IMR-90 (cell line): ENCODE measurements at regions not wholly inside any gene's neighbourhood (a gene's known extent, or its start where the extent isn't known, plus 50 kb on each side); places are given as distances from the start of the nearest gene placed in this dataset.

Experiments used
- ATAC-seq: fragments of 200-7000 bp; cut with Tn5 transposase; 2 replicates; pipeline ENCODE4 v1.9.1; 2020; ENCODE audit warnings: low read depth, mild to moderate bottlenecking, moderate library complexity
- BruUV-seq: library from RNA; stranded (reverse); fragments of 400-500 nt; replicated peaks from 2 replicates; lab custom pipeline; 2021; lab: Mats Ljungman, UMichigan
- CTCF ChIA-PET: fragments of 300-600 bp; formaldehyde crosslinking; extraction: SDS; loops from one replicate; lab custom pipeline; 2021; ENCODE audit warnings: antibody characterized with exemption; lab: Yijun Ruan, JAX
- POLR2A ChIA-PET: fragments of 300-600 bp; sonication (Branson Sonifier 250); formaldehyde crosslinking; loops from one replicate; lab custom pipeline; 2022; ENCODE audit warnings: antibody characterized with exemption; ENCODE audit not compliant: unreplicated experiment; lab: Charles Lee
- DNase-seq: peaks from one replicate; pipeline ENCODE4 v3.0.0; 2013
- H2AFZ ChIP-seq: replicated peaks from 2 replicates; pipeline ENCODE3; 2013; ENCODE audit warnings: low read length, mild to moderate bottlenecking; ENCODE audit not compliant: poor library complexity
- H2AK5ac ChIP-seq: 2 replicates; pipeline ENCODE4 v1.6.1; 2013; ENCODE audit warnings: low read depth, low read length, inconsistent platforms
- H2AK9ac ChIP-seq: replicated peaks from 2 replicates; pipeline ENCODE3; 2013; ENCODE audit warnings: mild to moderate bottlenecking, low read depth, low read length, moderate library complexity; ENCODE audit not compliant: poor library complexity
- H2BK120ac ChIP-seq: 2 replicates; pipeline ENCODE4 v1.6.1; 2013; ENCODE audit warnings: low read depth, low read length, inconsistent platforms
- H2BK15ac ChIP-seq: 3 replicates; pipeline ENCODE4 v1.6.1; 2013; ENCODE audit warnings: low read depth, low read length, inconsistent platforms
- H2BK20ac ChIP-seq: 2 replicates; pipeline ENCODE4 v1.6.1; 2013; ENCODE audit warnings: low read depth, mild to moderate bottlenecking, inconsistent platforms, low read length, moderate library complexity
- H2BK5ac ChIP-seq: 2 replicates; pipeline ENCODE4 v1.6.1; 2013; ENCODE audit warnings: mild to moderate bottlenecking, low read depth, low read length, inconsistent platforms; ENCODE audit not compliant: poor library complexity, severe bottlenecking
- H3K14ac ChIP-seq: replicated peaks from 2 replicates; pipeline ENCODE4 v1.6.1; 2013; ENCODE audit warnings: low read depth, low read length, inconsistent platforms
- H3K18ac ChIP-seq: 2 replicates; pipeline ENCODE4 v1.6.1; 2013; ENCODE audit warnings: low read depth, low read length, control low read depth
- H3K23ac ChIP-seq: 2 replicates; pipeline ENCODE4 v1.6.1; 2013; ENCODE audit warnings: low read depth, low read length, inconsistent platforms
- H3K27ac ChIP-seq: 2 replicates; pipeline ENCODE4 v1.5.1; 2013; ENCODE audit warnings: mild to moderate bottlenecking, control low read depth, low read length; ENCODE audit not compliant: insufficient read depth
- H3K27me3 ChIP-seq: 2 replicates; pipeline ENCODE4 v1.6.1; 2013; ENCODE audit warnings: low read length; ENCODE audit not compliant: control insufficient read depth, insufficient read depth
- H3K36me3 ChIP-seq: 2 replicates; pipeline ENCODE4 v1.6.1; 2013; ENCODE audit warnings: low read length, mixed read lengths; ENCODE audit not compliant: control insufficient read depth, insufficient read depth
- H3K4ac ChIP-seq: 2 replicates; pipeline ENCODE4 v1.6.1; 2013; ENCODE audit warnings: low read depth, low read length, inconsistent platforms
- H3K4me1 ChIP-seq: 2 replicates; pipeline ENCODE4 v1.6.1; 2013; ENCODE audit warnings: low read length, mixed read lengths; ENCODE audit not compliant: control insufficient read depth, insufficient read depth
- H3K4me2 ChIP-seq: 2 replicates; pipeline ENCODE4 v1.6.1; 2013; ENCODE audit warnings: low read depth, mild to moderate bottlenecking, control low read depth, low read length, moderate library complexity
- H3K4me3 ChIP-seq: 2 replicates; pipeline ENCODE4 v1.5.1; 2013; ENCODE audit warnings: low read depth, mild to moderate bottlenecking, control low read depth, low read length, moderate library complexity; ENCODE audit not compliant: insufficient read depth
- H3K56ac ChIP-seq: 2 replicates; pipeline ENCODE4 v1.6.1; 2013; ENCODE audit warnings: low read length, inconsistent platforms; ENCODE audit not compliant: insufficient read depth; ENCODE audit errors: extremely low read depth
- H3K79me1 ChIP-seq, 2 experiments: 2 replicates each; pipeline ENCODE4 v1.6.1; 2013; ENCODE audit warnings: low read length in 2 of 2, inconsistent platforms in 1 of 2, low read depth in 1 of 2
- H3K9ac ChIP-seq: 2 replicates; pipeline ENCODE4 v1.6.1; 2013; ENCODE audit warnings: low read depth, low read length, control low read depth
- H3K9me1 ChIP-seq: 2 replicates; pipeline ENCODE4 v1.6.1; 2013; ENCODE audit warnings: low read length, inconsistent platforms; ENCODE audit not compliant: insufficient read depth
- H3K9me3 ChIP-seq: 2 replicates; pipeline ENCODE4 v1.6.1; 2013; ENCODE audit warnings: low read length; ENCODE audit not compliant: control insufficient read depth, insufficient read depth
- H4K20me1 ChIP-seq: 2 replicates; pipeline ENCODE4 v1.6.1; 2013; ENCODE audit warnings: low read length, inconsistent platforms; ENCODE audit not compliant: insufficient read depth
- H4K5ac ChIP-seq: 2 replicates; pipeline ENCODE4 v1.6.1; 2013; ENCODE audit warnings: mild to moderate bottlenecking, low read depth, low read length, control low read depth
- H4K8ac ChIP-seq, 2 experiments: 2 replicates each; pipeline ENCODE4 v1.6.1; 2013; ENCODE audit warnings: low read depth in 2 of 2, low read length in 2 of 2, control low read depth in 1 of 2, inconsistent platforms in 1 of 2
- H4K91ac ChIP-seq: 2 replicates; pipeline ENCODE4 v1.6.1; 2013; ENCODE audit warnings: low read depth, low read length, inconsistent platforms; ENCODE audit not compliant: insufficient read depth
- BHLHE40 ChIP-seq: fragments of 150-350 bp; IDR thresholded peaks from 2 replicates; pipeline ENCODE4 v1.6.1; 2016; ENCODE audit warnings: mild to moderate bottlenecking, low read depth, low read length
- CEBPB ChIP-seq: IDR thresholded peaks from 2 replicates; pipeline ENCODE4 v1.6.1; 2012; ENCODE audit warnings: low read depth, low read length, improper control_type of control experiment
- CHD1 ChIP-seq: IDR thresholded peaks from 2 replicates; pipeline ENCODE4 v1.6.1; 2012; ENCODE audit warnings: low read depth, low read length, improper control_type of control experiment
- CTCF ChIP-seq: conservative IDR thresholded peaks from 2 replicates; pipeline ENCODE4 v1.5.1; 2012; ENCODE audit warnings: mild to moderate bottlenecking, low read depth, low read length, improper control_type of control experiment
- ELK1 ChIP-seq: fragments of 150-350 bp; IDR thresholded peaks from 2 replicates; pipeline ENCODE4 v1.6.1; 2016; ENCODE audit warnings: low read depth, mild to moderate bottlenecking, low read length, moderate library complexity, borderline replicate concordance
- FOS ChIP-seq: fragments of 150-350 bp; IDR thresholded peaks from 2 replicates; pipeline ENCODE4 v1.6.1; 2016; ENCODE audit warnings: low read depth, low read length
- MAFK ChIP-seq: IDR thresholded peaks from 2 replicates; pipeline ENCODE4 v1.6.1; 2012; ENCODE audit warnings: low read depth, low read length, improper control_type of control experiment
- MAZ ChIP-seq: IDR thresholded peaks from 2 replicates; pipeline ENCODE4 v1.6.1; 2012; ENCODE audit warnings: low read depth, mild to moderate bottlenecking, low read length, improper control_type of control experiment, moderate library complexity, borderline replicate concordance
- MXI1 ChIP-seq: IDR thresholded peaks from 2 replicates; pipeline ENCODE4 v1.6.1; 2012; ENCODE audit warnings: low read depth, mild to moderate bottlenecking, low read length, moderate library complexity, borderline replicate concordance
- NFE2L2 ChIP-seq: fragments of 150-350 bp; IDR thresholded peaks from 2 replicates; pipeline ENCODE4 v1.6.1; 2016; ENCODE audit warnings: low read depth, mild to moderate bottlenecking, low read length
- POLR2A ChIP-seq: IDR thresholded peaks from 2 replicates; pipeline ENCODE4 v1.6.1; 2012; ENCODE audit warnings: mild to moderate bottlenecking, low read depth, low read length
- RAD21 ChIP-seq: IDR thresholded peaks from 2 replicates; pipeline ENCODE4 v1.6.1; 2012; ENCODE audit warnings: low read length, improper control_type of control experiment
- RCOR1 ChIP-seq: IDR thresholded peaks from 2 replicates; pipeline ENCODE4 v1.6.1; 2012; ENCODE audit warnings: mild to moderate bottlenecking, low read length, improper control_type of control experiment; ENCODE audit not compliant: insufficient replicate concordance
- RFX5 ChIP-seq: IDR thresholded peaks from 2 replicates; pipeline ENCODE4 v1.8.0; 2012; ENCODE audit warnings: low read depth, mild to moderate bottlenecking, low read length, moderate library complexity
- SMC3 ChIP-seq: fragments of 150-350 bp; IDR thresholded peaks from 2 replicates; pipeline ENCODE4 v1.6.1; 2016; ENCODE audit warnings: low read depth, mild to moderate bottlenecking, antibody characterized with exemption, low read length, moderate library complexity
- USF2 ChIP-seq: fragments of 150-350 bp; IDR thresholded peaks from 2 replicates; pipeline ENCODE4 v1.6.1; 2017; ENCODE audit warnings: mild to moderate bottlenecking, antibody characterized with exemption, low read length, low read depth
- WGBS, 2 experiments: methylation state at CpG; one replicate each; pipeline versions ENCODE4 v1.1.5 to v1.1.7; 2013; ENCODE audit warnings: missing lambda C conversion rate in 2 of 2; ENCODE audit not compliant: insufficient read length in 1 of 2; ENCODE audit errors: extremely low coverage in 2 of 2; 5-methylcytosine and 5-hydroxymethylcytosine counted together
- dilution Hi-C: fragments of 300-500 bp; cut with HindIII; formaldehyde crosslinking; loops from one replicate; pipeline ENCODE4 v1.14.3; 2018; ENCODE audit warnings: low sequenced_read_pairs; ENCODE audit not compliant: unreplicated experiment
- in situ Hi-C: fragments of 300-500 bp; cut with MboI; formaldehyde crosslinking; loops from 3 replicates; pipeline ENCODE4 v1.14.3; 2019; ENCODE audit warnings: low sequenced_read_pairs, inconsistent platforms, mixed read lengths
- intact Hi-C: fragments of 100-400 bp; cut with micrococcal nuclease; formaldehyde crosslinking; loops from 2 replicates; pipeline ENCODE4 v1.10.0; 2022

- Histone ChIP-seq H3K4me2 (no peak overlapping the region), H2AK9ac (no peak overlapping the region), H3K9ac (no peak overlapping the region), H3K27ac (no peak overlapping the region), H4K91ac (no peak overlapping the region), H3K23ac (no peak overlapping the region), H4K8ac (no peak overlapping the region), H3K4ac (no peak overlapping the region), H2BK20ac (no peak overlapping the region), H3K14ac (no peak overlapping the region), H2BK5ac (no peak overlapping the region), H4K20me1 (no peaks in the 10 kb centered on the region), H2BK120ac (no peak overlapping the region), H3K9me3 (no peaks in the 10 kb centered on the region), H3K79me1 (no peaks in the 10 kb centered on the region), H3K36me3 (no peaks in the 10 kb centered on the region), H2AFZ (no peak overlapping the region), H3K18ac (no peak overlapping the region), H3K9me1 (no peaks in the 10 kb centered on the region), H3K4me1 (no peaks in the 10 kb centered on the region), H3K56ac (no peak overlapping the region), H2AK5ac (no peak overlapping the region), H3K27me3 (no peaks in the 10 kb centered on the region), H4K5ac (no peak overlapping the region), H3K4me3 (no peak overlapping the region), H2BK15ac (no peak overlapping the region)
- BruUV-seq = no TSS peak
- TF ChIP-seq CEBPB (no peak), RCOR1 (no peak), CTCF (no peak), RAD21 (no peak), MXI1 (no peak), USF2 (no peak), NFE2L2 (no peak), BHLHE40 (no peak), RFX5 (no peak), SMC3 (no peak), MAZ (no peak), POLR2A (no peak), CHD1 (no peak), MAFK (no peak), FOS (no peak), ELK1 (no peak)
- ATAC-seq (no peak), DNase-seq (no peak)
- intact Hi-C loops = no loop called here
- CTCF ChIA-PET = interaction anchor here (0.7 kb wide), 1 partner anchor 13 kb away, joined by 4 read pairs; no protein-coding TSS in a partner anchor
- in situ Hi-C loops = loop anchor here (25.0 kb wide), 1 partner anchor 532 kb away; no protein-coding TSS in a partner anchor
- 0% methylated on average over 1 of the region's 4 CpGs; no CpG with 5 or more reads in 1 of the 2 experiments for WGBS, 2 experiments
- POLR2A ChIA-PET = no interaction called here
- dilution Hi-C loops = no loop called here
Measured at GRCh38 chrX:79094075-79094832, 50.2 kb upstream of the GPR174 start.
